ENCODE measurements at regions not wholly inside any gene's neighbourhood (a gene's known extent, or its start where the extent isn't known, plus 50 kb on each side); places are given as distances from the start of the nearest gene placed in this dataset.

DNA sequence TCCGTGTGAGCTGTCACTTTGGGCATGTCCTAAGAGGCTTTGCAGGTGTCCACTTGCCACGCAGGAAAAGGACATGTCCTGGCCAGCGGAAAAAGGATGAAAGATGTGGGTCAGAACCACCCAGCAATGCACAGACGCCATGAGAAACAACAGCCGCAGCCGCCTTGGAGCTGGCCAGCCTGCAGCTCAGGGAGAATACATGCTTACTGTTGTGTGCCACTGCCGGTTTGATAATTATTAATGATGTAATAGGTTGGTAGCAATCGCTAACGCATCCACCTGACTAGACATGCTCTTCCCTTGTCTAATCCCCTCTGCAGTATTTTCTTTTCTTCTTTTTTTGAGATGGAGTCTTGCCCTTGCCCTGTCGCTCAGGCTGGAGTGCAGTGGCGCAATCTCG is 221.7 kb downstream of the HAUS1 start:
- no peak for DNase-seq

DNA sequence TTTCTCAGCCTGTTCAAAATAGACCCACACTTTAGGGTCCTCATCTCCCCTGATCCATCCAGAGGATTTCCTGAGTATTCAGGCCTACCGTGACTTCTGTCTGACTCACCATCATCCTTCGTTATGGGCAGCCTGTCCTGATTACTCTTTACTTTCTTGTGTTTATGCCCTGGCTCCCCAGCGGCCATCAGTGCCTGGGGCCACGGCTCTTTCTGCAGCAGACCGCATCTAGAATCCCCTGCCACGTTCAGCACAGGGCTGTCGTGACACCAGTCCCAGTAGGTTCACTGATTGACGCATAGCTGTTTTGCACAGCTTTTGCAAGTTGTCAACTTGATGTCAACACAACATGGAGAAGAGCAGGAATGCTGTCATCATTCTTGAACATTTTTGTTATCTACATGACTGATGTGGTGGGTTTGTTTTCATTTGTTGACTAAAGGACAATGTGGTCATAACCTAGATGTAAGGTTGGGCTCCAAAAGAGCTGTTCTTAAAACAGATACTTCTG is 225.6 kb downstream of the HAUS1 start:
- no peak for DNase-seq

DNA sequence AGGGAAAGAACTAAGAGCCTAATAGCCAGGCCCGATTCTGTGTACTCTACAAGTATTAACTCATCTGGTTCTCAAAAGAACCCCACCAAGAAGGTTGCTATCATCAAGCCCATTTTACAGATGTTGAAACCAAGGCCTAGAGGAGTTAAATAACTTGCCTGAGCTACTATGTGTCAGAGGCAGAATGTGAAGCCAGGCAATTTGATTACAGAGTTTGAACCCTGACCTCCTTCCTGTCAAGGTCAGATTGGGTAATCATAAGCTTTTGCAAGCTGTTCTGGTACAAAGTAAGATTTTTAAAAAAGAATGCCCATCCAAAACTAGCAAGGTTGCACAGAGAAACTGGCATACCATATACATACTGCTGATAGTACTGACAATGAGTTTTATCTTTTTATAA is 227.1 kb downstream of the HAUS1 start:
- DNase-seq, result no peak

DNA sequence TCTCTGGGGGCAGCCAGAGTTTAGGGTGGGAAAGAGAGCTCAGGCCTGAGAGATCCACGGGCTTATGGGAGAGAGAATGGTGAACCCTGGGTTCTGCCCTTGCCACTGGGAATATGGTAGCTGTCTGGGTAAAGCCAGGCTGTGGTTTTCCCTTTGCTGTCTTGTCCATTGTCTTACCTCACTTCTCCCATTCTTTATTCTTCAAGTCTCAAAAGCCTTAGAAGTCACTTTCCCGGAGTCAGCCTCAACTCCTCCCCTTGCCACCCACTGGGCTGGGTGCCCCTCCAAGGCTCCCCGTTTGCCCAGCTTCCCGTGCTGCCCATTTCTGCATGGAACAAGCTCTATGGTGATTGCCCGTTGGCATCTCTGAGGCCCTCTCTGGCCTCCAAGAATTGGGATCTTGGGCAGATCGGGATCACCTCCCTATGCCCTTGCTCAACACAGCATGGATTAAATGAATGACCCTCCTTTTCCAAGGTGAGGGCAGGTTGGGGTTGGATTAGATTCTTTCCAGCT is 228.2 kb downstream of the HAUS1 start:
- no peak for DNase-seq

DNA sequence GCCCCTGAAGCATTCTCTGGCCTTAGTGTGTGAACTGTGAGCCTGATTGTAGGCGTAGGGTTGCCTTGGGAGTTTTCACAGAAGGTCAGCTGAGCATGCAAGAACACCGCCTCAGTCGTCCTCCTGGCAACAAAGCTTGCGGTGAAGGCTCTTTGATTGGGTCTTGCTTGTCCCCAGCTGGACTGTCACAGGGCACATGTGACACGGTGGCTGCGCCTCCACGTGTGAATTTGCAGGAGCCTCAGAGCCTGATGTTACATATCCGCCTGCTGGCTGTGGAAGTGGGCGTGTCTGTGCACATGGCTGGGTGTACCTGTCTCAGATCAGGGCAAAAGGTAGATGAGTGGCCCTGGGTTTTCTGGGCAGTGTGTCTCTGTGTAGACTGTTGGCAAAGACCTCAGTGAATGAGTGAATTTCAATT is 228.7 kb downstream of the HAUS1 start:
- no peak for DNase-seq

DNA sequence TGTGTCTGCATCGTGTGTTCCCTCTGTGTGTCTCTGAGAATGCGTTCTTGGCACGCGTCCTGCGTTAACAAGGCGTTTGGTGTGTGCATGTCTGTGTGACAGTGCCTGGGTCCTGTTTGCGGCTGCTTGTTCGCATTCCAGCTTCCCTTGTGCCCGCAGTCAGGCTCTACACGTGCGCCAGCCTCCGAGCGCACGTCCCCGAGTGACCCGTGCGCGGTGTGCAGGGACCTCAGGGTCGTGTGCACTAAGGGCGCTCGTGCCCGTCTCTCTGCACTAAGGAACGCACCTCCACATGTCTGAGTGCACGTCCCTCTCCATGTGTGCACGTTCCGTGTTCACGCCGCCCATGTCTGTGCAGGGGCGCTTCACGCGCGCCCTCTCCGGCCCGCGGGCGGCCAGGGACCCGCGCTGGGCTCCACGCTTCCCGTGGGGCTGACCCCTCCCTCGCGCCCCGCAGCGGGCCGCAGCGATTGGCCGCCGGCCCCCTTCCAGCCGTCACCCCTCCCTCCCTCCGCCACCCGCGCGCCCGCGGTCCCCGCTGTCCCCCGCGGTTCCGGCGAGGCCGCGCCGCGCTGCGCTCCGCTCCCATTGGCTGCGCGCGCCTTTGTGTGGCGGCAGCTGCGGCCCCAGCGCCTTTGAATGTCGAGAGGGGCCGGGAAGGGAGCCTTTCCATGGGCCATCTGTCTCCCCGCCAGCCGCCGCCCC is 229.4 kb downstream of the HAUS1 start:
- DNase-seq, result no peak

DNA sequence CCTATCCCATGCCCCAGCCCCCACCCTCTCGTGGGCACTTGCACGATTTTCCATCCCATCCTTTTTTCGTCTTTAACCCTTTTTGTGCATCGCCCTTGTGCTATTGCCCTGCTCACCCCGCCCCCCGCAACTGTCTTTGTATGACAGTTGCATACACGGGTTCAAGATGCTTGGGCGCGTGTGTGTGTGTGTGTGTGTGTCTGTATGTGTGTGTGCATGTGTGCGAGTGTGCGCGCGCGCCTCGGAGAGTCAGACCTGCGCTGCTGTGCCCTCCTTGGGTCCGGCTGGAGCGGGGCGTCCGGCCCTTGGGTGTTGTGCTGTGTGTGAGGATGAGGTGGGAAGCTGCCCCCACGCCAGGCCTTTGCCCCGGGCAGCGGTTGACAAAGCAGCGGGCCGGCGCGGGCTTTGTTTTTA is 230.7 kb downstream of the HAUS1 start:
- DNase-seq, result no peak

DNA sequence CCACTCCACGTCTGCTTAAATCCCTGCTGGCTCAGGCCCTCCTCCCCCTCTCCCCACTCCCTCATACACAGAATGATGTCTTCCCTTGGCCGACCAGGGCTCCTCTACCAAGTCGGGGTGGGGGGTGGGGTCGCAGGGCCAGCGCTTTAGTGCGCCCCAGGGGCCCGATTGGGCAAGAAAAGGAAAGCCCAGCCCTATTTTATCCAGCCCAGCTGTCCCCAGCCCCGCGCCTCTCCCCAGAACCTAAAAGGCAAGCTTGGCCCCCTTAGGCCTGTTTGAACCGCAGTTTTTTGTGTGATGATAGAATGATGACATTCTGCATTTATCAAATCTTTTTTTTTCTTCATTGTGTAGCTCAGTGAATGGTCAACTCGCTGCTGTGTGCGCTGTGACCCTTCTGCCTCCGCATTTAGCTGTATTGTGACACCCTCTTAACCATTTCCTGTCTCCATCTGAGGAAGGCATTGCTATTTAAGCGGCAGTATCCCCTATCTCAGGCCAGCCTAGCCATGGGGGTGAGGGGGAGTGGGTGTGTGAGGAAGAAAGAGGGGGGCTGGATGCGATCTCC is 231.4 kb downstream of the HAUS1 start:
- no peak for DNase-seq

DNA sequence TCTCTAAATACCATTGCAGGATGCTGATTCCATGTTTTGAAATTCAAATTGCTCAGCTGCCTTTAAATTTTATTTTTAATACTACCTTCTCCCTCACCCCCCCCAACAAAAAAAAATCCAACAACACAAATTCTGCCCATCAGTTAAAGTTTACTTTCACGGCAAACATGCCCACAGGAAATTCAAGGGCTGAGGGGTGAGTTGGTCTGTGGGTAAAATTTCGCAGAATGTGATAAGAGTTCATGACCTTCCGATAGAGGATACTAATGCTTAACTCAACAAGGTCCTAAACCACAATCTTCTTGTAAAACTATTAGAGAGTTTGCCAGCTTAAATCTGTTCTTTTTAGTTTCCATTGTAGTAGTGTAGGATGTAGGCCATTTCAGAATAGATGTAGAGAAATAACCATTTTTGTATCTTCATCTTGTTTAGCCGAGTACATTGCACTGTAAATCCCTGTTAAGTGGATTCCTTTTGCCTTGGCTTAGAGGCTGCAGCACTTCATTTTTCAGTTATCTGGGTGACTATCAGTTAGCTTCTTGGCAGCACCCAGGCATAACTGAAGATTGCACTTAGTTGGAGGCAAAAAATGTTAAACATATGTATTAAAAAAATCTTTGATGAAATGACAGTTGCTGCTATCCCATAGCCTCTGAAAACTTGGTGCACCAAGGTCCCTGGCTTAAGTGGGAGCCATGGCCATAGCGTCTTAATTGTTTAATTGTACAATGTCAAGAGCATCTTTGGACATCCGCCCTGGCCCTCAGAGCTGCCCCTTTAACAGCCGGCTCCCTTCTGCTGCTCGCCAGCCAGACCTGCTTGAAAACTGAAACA is 232.3 kb downstream of the HAUS1 start:
- no peak for DNase-seq

DNA sequence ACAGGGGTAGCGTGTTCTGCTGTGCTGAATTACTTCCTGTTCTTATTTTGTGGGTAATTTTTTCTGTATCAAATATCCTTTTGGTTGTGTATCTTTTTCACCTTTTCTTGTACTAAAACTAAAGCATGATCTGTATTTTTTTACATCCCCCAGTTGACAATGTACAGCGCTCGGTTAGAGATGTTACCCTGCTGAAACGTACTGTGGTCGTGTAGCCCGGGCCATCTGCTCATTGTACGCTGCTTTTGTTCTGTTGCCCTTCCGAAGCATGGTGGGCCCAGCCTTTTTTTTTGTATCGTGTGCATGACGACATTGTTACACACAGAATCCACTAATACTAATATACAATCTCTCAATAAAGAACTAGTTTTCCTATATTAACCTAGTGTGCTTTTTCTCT is 233.1 kb downstream of the HAUS1 start:
- no peak for DNase-seq

DNA sequence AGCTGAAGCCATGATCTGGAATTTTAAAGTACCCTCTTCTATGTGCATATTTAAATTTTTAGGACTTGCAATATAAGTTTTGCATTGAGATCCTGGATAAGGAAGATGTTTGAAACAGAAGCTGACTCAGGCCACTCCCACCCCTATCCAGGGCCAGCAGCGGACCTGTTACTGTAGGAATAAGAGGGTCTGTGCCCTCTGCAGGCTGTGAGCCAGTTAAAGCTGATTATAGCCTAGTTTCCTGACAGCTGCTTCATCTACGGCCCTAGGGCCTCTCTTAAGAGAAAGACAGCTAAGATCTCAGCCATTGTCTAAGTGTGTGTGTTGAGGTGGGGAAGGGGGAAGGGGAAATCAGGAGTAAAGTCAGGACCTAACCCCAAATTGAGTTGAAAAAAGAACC is 234.0 kb downstream of the HAUS1 start:
- no peak for DNase-seq

DNA sequence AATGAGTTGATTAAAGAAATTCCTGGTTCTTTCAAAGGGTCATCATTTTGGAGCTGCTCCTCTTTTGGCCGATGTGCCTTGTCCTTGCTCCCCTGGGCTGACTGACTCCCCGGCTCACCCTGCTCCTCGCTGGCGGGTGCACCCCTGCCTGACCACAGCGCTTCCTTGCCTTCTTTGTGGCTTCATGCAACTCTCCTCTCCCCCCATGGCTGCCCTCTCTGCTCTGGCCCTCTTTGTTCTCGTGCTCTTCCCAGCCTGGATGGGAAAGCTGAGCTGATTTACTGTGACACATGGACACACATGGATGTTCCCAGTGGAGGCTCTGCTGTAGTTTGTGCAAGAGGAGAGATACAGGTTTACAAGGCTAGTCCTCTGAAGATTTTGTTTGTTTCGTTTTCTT is 234.6 kb downstream of the HAUS1 start:
- DNase-seq, result no peak

DNA sequence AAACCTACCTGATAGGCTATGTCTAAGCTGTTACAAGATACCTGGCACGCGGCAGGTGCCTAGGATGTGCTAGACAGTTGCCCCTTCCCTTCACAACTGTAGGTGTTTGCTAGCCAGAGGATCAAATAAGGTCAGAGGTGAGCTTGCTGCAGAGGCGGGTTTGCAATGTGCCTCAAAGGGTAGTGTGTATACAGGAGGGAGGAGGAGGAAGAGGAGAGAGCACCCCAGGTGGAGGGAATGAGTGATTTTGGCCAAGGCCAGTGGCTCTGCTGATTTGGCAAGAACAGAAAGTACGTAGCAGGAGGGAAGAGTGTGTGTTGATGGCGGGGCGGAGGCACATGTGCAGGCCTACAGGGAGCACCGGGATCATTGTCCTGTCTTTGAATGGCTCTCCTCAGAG is 236.5 kb downstream of the HAUS1 start:
- DNase-seq, result no peak

DNA sequence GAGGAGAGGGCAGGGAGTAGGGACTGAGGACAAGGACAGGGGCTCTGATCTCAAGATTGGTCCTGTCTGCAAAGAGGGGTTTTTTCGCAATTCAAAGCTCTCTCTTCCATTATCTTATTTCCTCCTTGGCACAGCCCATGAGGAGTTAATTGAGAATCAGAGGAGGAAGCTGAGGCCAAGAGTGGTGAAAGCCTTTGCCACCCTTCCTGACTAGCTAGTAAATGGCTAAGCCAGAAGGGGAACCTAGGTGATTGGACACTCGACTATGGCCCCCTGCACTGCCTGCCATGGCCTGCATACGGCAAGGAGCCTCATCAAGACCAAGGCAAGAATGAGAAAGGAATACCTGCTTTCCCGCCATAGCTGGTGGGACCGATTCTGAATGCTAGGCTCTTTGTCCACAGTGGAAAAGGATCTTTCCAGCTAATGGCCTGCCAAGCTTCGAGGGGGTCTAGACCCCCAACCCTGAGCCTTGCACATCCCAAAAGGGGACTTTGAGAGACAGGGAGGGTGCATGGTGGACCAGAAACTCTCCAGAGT is 237.9 kb downstream of the HAUS1 start:
- no peak for DNase-seq

DNA sequence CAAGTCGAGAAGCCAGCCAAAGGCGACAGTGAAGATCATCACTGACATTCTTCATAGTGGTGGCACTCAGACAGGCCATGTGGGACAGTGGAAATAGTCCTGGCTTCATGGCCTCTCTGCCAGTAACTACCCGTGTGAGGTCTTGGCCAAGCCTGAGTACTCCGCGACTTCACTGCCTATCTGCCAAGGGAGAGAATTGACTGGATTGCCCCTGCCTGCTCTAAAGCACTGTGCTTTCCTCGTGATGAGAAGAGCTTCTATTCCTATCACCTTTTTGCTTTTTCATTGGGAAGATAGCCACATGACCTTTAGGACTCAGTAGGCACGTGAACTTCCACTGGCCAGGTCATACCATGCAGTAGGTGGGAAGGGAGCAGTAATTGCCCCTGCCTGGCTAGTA is 239.3 kb downstream of the HAUS1 start:
- no peak for DNase-seq

DNA sequence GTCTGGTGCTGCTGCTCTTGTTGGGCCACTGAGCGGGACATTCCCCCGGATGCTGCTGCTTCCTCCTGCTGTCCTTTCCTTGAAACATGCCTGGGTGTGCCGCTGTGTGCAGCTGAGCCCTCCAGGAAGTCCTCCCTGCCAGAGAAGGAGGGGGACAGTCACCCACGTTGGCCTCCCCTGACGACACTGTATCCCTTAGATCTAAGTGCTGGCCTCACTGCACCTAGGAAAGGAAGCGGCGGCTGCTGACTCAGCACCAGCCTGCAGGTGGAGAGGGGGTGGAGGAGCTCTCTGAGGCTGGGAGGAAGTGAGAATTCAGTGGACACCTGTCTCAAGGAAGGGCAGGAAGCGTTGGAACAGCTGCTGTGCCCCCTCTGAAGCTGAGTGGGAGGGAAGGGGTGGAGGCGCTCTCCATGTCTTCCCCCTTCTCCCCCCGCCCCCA is 239.8 kb downstream of the HAUS1 start:
- no peak for DNase-seq

DNA sequence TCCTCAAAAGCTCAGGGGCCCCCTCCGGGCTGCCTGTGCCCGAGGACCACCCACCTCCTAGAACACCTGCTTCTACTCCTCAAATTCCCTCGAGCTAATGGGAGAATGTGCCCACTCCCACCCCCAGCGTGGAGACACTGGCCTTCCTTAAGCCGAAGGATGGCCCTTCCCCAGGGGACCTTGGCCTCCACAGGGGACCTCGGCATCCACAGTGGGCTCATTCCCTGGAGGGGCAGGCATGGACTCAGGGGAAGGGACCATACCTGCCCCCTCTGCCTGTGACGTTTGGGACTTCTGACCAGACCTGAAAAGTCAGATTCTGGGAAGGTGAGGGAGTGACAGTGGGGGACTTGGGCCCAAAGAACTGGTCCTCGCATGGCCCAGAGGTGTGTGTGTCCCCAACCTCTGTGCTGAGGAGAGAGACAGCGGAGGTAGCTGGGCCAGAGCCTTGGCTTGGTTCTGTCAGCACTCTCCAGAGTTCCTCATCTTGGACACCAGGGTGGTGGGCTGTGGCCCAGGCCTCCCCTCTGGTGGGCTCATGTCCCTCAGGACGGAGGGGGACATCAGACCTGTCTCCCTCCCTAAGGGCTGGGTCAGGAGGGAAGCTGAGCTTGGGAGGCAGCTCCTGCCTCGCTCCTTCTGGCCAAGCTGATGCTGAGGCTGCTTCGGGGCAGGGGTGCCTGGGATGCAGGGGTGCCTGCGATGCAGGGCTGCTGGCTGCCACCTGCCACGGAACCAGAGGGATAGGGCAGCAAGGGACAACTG is 240.4 kb downstream of the HAUS1 start:
- no peak for DNase-seq

DNA sequence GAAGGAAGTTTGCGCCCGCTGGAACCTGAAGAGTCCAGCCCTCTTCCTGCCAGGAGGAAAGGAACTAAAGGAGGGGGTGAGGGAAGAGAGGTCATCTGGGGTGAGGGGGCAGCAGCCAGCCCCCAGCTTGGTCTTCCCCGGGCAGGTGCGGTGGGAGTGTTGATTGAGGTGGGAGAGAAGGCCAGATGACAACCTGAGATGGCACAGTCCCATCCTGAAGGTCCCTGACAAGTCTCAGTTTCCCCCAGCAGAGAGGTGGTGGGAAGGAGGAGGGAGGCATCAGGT is 240.9 kb downstream of the HAUS1 start:
- no peak for DNase-seq

DNA sequence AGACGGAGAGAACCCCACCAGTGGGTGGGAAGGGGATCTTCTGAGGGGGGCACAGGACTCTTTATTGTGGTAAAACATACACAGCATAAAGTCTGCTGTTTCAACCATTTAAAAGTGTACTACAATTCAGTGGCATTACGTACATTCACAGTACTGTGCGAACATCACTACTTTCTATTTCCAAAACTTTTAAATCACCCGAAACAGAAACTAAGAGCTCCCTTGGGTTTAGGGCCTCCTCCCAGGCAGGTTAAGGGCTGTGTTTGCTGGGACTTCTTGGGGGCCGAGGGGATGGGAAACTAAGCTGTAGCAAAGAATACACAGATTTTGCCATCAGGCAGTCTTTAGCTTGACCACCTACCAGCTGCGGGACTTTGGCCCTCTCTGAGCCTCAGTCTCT is 242.0 kb downstream of the HAUS1 start:
- DNase-seq, result no peak

DNA sequence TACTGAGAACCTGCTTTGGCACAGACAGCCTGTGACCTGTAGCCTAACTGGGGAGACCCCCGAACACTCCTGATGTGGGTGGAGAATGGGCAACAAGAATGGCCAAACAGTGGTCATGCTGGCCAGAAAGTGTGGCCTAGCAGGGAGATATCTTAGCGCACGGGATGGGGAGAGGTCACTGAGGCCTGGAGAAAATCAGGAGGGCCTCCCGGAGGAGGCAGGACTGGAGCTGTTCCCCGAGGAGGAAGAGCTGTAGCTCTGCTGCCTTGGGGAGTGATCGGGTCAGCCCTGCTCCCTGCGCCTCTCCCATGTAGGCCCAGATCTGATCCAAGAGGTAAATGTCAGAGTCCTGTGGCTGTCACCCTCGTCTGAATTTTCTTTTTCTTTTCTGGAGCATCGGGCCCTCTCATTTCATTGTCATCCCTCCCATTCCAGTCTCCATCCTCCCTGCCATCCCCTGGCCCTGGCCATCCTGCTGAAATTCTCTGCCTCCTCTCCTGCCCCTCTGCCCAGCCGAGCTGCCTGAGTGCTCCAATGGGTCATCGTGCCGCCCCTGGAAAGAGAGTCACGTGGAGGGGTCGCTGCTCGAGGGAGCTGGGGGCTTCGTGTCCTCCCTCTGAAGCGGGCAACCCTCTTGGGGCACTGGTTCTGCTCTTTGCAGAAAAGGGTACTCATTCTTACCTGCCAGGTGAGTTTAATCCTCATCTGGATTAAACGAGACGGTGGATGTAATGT is 242.9 kb downstream of the HAUS1 start:
- no peak for DNase-seq

DNA sequence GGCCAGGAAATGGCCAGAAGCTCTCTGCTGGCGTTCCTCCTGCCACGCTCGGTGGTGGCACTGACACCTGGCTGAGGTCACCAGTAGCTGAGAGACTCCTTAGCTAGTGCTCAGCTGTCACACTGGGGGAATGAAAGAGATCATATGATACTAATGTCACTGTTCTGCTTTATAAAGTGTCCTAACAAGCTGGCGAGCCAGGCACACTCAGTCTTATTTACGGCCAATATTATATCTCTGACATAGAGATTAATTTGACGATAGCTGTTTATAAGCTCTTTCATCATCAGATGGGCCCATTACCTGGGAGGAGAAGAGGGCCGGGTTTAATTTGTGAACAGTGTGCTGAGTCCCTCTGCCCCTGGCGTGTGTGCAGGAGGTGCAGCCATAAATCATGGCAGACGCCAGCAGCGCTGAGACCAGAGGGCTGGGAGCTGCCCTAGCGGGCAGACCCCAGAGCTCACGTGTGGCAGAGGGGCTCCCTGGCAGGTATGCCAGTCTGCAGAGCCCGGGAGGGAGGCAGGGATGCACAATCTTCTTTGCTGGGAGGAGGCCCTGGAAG is 246.5 kb downstream of the HAUS1 start:
- DNase-seq, result no peak

Data from EL (cell line).